HG03108 (cell line): ENCODE measurements at regions not wholly inside any gene's neighbourhood (a gene's known extent, or its start where the extent isn't known, plus 50 kb on each side); places are given as distances from the start of the nearest gene placed in this dataset.
"Not testable (repeated sequence)": the region's sequence is repeated elsewhere in the genome, so short reads cannot be mapped to it uniquely, and the experiment has no call there.

Experiments used
- ATAC-seq: cut with Tn5 transposase; IDR thresholded peaks from one replicate; pipeline ENCODE4 v1.9.1; 2021; ENCODE audit warnings: moderate library complexity; ENCODE audit not compliant: unreplicated experiment

GRCh38 chr5:17364987-17365810 is 132.8 kb upstream of the TAF11L2 start:
- no peak for ATAC-seq

- no peak for ATAC-seq
These were observed 132.3 kb upstream of the TAF11L2 start for GRCh38 chr5:17365811-17366138.

GRCh38 chr5:17367256-17367840 is 130.7 kb upstream of the TAF11L2 start:
- ATAC-seq, result no peak

DNA sequence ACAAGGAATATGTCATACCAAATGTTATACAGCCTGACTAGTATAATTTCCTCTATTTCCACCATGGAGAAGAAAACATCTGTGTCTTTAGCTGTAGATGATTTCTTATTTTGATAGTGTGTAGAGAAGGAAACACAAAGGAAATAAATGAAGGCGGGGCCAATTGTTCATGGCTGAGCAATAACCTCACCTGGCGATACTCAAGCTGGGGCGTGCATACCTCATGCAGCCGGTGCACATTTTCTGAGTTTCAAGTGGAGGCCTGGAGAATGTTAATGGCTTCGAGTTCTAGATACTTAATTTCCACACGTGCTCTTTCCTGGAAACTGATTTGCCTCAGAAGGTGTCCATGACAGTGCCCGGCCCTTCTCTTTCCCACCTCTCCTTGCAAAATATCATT is 127.4 kb upstream of the TAF11L2 start:
- no peak for ATAC-seq

- no peak for ATAC-seq
These were observed 124.6 kb upstream of the TAF11L2 start for GRCh38 chr5:17373406-17373805.

GRCh38 chr5:17373814-17374556 is 124.0 kb upstream of the TAF11L2 start:
- no peak for ATAC-seq

DNA sequence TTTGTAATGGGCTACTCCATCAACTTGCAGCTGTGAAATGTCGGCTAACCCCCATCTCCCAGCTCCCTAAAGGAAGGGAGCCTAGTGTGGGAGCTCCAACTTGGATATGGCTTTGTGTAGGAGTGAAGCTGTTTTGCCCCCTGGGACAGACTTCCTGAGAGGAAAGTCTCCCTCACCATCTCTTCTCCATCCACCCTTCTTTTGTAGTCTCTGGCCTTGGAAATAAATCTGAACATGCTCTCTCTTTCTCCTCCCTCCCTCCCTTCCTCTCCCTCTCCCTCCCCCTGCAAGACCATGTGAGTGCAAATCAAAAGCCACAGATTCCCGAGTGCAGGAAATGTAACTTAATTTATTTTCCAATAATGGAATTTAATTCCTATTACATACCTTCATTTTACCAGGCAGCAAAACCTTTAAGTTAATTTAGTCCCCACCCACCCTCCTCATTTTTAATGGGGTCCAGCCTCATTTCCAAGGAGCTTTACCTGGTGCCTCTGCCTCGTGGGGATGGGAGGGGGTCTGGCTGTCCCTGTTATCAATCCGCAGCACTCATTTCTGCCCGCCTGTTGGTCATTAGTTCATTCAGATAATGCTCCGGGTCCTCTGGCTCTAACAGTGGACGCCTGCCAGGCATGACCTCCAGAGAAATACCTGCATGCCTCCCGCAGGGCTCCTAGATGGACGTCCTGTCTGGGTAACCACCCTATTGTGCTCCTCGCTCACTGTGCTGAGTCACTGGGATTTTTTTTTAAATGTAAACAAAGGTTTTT is 122.9 kb upstream of the TAF11L2 start:
- ATAC-seq, result no peak

- not testable (repeated sequence) for ATAC-seq
These were observed 122.1 kb upstream of the TAF11L2 start for GRCh38 chr5:17375886-17376285.

- ATAC-seq, result no peak
These were observed 119.6 kb upstream of the TAF11L2 start for GRCh38 chr5:17378346-17378997.

GRCh38 chr5:17379100-17379951 is 118.7 kb upstream of the TAF11L2 start:
- ATAC-seq, result no peak

DNA sequence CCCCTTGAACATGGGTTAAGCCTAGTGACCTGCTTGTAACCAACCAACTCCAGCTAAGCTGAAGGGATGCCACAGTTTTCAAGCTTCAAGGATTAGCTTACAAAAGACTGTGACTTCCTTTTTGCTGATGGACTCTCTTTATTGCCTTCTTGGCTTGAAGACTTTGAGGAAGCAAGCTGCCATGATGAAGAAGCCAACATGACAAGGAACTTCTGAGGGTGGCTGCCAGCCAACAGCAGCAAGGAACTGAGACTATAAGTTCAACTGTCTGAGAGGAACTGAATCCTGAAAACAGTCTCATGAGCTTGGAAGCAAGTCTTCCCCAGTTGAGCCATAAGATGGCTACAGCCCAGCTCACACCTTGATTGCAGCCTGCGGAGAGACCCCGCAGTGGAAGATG is 116.1 kb upstream of the TAF11L2 start:
- ATAC-seq, result no peak

DNA sequence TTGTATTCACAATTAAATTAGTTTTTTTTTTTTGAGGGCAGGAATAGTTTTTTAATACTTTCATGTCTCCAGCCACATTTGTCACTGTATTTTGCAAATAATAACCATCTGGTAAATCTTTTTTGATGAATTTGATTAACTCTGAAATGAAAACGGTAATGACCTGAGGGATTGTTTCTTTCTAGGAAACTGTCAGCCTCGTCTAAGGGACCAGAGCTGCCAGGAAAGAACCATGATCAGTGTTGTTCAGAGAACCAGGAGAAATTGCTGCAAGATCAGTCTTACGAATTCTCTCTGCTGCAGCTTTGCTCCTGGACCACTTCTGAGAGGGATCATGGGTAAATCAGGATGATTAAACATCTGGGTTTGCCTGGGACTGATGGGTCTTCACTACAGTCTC is 114.5 kb upstream of the TAF11L2 start:
- no peak for ATAC-seq

GRCh38 chr5:17384181-17384580 is 113.8 kb upstream of the TAF11L2 start:
- no peak for ATAC-seq

DNA sequence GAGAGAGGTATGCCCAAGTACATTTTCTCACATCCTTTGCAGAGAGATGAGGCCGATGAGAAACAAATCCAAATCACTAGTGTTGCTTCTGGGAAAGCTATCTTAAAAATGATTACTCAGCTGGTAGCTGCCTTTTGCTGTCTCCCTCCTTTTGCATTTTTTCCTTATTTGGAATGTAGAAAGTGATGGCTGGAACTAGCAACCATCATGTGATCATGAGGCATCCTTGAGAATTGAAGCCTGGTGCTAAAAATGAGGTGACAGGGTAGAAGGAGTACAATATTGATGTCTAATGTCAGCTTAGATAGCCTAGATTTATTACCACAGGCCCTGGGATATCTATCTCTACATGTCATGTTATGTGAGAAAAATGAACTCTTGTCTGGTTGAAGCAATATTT is 109.3 kb upstream of the TAF11L2 start:
- no peak for ATAC-seq

DNA sequence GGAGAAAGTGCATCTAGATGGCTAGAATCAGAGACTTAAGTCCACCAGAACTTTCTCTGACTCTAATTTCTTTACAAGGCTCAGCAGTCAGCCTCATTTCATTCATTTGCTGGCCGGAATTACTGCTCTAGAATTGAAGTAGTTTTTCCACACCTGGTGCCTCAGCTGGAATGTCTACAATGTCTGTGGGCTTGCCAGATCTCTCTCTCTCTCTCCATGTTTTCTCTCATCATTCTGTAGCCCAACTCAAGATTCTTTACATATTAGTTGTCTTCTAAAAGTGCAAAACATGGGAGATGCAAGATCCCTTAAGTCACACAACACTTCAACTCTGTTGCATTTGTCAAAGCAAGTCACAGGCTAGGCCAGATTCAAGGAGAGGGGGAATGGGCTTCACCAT is 103.9 kb upstream of the TAF11L2 start:
- no peak for ATAC-seq

- ATAC-seq, result no peak
These were observed 102.7 kb upstream of the TAF11L2 start for GRCh38 chr5:17395106-17395880.

- ATAC-seq, result no peak
These were observed 101.8 kb upstream of the TAF11L2 start for GRCh38 chr5:17396247-17396646.

DNA sequence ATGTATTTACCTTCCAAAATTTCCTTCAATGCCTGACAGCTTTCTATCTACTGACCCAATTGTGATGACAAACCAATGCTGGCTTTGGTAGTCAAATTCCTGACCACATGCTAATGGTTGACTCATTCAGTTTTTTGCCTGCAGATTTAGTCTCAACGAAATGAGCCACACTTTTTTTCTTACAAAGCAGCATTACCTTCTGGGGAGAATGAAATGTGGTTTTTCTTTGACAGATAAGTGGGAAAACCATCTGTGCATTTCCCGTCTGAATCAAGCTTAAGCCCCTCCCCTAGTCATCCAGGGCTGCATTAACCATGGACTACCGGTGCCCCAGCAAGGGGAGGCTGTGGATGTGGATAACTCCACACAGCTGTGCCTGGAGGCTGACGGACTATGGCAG is 99.6 kb upstream of the TAF11L2 start:
- ATAC-seq, result no peak
